ENCODE measurements at regions not wholly inside any gene's neighbourhood (a gene's known extent, or its start where the extent isn't known, plus 50 kb on each side); places are given as distances from the start of the nearest gene placed in this dataset.
"Not testable (repeated sequence)": the region's sequence is repeated elsewhere in the genome, so short reads cannot be mapped to it uniquely, and the experiment has no call there.

DNA sequence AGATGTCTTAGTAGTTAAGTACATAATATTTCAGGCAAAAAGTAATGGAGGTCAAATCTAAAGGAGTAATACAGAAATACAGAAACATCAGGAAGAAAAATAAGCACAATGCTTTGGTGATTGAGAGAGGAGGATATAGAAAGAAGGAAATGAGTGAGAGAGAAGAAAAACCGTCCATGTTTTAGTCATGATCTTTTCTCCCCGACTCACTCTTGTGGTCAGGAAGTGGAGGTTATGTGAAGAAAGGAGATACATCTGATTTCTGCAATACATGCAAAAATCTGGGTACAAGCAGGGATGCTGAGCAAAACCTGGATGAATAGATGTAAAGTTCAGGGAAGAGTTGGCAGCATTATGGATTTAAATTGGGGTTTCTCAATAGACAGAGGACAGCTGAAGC is 1122.5 kb downstream of the SORCS3 start:
- DNase-seq, result no peak

- peak; percentile 10 for DNase-seq
These were observed 1120.6 kb downstream of the SORCS3 start for GRCh38 chr10:105761576-105762260.

- no peak for DNase-seq
These were observed 1118.6 kb downstream of the SORCS3 start for GRCh38 chr10:105759669-105760068.

- no peak for DNase-seq
These were observed 1117.3 kb downstream of the SORCS3 start for GRCh38 chr10:105758209-105758998.

GRCh38 chr10:105757302-105757701 is 1116.2 kb downstream of the SORCS3 start:
- no peak for DNase-seq

DNA sequence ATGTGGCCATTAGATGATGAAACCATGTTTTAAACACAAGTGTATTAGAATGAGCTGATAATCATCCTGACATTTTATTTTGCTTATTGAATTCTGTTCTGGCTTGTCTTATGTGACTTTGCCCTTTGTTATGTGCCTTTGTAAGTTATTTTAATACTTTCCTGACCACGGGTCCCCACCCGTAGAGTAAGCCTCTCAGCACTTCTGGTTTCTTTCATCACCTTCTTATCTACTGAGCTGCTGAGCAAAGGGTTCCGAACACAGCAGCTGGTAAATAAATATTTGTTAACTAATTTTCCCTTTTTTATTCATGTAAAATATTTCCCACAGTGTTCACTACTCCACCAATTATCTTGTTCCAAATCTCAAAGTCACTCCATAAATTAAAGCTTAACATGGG is 1115.3 kb downstream of the SORCS3 start:
- DNase-seq, result no peak

DNA sequence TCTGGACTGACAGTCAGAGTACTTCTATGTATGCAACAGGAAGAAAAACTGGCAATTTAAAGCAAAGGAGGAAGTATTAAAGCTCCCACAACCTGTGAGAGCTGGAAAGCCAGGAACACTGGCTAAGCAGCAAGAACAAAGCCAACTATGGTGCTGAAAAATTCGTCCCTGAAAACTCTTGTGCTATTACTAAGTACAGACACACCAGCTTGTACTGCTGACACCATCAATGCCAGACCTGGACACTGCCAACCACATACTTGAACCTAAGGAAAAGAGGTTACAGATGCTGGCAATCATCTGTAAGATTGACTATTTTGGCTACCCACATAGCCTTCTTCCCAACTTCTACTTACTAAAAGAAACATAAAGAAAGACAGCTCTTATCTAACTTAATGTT is 1110.6 kb downstream of the SORCS3 start:
- no peak for DNase-seq

DNA sequence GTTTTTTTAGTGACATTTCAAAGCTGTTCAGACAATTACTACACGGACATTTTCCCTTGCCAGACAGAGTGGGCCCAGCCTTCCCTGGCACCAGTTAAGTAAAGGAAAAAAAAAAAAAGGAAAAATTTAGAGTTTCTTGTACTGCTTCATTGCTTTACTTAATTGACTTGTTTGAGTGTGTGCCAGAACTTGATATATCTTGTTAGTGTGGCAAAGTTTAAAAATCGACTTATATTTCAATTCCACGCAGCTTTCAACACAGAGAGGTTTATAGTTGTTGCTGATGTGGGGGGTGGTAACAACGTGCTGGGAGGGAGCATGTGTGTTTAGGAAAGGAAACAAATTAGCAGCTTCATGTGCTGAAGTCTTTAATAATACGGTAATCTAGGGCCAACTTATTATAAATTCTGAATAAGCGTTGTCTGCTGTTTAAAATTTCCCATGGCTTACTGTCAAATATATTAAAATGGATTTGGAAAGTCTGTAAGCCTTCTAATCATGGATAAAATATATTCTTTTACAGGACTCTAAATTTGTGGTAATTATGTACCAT is 1104.6 kb downstream of the SORCS3 start:
- no peak for DNase-seq

DNA sequence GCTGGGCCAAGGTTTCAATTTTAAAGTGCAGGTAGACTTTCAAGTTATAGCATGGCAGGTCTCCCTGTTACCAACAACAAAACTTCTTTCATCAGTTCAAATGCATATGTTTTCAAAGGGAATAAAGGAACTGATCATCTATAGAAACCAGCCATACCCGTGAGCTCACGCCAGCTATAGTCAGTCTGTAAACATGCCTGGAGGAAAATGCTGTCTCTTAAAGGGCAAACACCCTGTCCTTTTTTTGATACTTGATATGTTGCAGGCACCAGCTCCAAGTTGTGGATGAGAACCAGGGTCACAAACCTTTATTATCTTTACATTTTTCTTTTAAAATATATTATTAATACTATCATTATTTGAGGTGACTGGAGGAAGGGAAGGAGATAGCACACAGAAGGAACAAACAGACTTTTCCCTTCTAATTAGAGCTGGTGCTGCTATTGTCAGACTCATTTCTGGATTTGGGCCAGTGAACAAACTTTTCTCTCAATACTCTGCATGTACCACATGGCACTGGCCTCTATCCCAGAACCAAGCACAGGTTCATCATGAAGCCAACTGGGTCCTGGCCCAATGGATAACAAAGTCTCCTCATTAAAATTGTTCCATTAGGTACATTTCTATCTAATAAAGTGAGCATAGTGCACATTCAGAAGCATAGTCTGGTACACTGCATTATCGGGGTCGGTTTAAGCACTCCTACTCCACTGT is 1102.4 kb downstream of the SORCS3 start:
- DNase-seq, result no peak

- no peak for DNase-seq
These were observed 1101.8 kb downstream of the SORCS3 start for GRCh38 chr10:105742923-105743322.

DNA sequence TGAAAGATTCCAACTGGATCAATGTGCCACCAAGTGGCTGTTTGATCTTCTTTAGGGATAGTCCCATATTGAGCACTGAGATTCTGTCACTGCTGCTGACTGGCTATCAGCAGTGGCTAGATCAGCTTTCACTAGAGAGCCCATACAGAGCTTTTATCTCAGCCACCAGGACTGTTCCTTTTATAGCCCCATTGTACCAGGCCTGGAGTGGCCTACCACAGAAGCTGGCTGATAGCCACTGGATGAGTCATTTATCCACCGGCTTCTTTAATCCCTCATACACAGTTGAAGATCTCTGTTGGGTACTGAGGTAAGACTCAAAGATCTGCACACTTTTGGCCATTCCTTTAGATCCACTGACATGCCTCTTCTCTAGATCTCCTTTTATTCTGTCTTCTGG is 1101.1 kb downstream of the SORCS3 start:
- peak; percentile 3 for DNase-seq

DNA sequence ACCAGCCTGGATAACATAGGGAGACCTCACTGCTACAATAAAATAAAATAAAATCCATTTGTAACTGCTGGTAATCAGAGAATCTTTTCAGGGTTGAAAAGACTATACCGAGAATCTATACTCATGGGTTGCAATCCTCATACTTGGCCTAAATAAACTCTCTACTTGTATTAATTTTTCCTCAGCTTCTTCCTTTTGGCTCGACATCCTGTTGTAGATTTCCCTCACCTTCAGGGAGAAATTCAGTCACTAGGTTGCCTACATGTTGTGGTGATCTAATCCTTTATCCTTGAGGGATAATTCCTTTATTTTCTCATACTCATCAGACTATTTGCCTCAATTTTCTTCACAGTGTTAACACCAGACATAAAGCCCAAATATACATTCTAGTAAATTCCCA is 1093.4 kb downstream of the SORCS3 start:
- DNase-seq, result no peak

- DNase-seq, result no peak
These were observed 1092.8 kb downstream of the SORCS3 start for GRCh38 chr10:105733924-105734323.

- DNase-seq, result no peak
These were observed 1088.3 kb downstream of the SORCS3 start for GRCh38 chr10:105729428-105729827.

DNA sequence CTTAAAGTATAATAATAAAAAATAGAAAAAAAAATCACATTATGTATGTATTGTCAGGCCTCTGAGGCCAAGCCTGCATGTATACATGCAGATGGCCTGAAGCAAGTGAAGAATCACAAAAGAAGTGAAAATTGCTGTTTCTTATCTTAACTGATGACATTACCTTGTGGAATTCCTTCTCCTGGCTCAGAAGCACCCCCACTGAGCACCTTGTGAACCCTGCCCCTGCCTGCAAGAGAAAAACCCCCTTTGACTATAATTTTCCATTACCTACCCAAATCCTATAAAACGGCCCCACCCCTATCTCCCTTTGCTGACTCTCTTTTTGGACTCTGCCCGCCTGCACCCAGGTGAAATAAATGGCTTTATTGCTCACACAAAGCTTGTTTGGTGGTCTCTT is 1086.5 kb downstream of the SORCS3 start:
- DNase-seq, result not testable (repeated sequence)

DNA sequence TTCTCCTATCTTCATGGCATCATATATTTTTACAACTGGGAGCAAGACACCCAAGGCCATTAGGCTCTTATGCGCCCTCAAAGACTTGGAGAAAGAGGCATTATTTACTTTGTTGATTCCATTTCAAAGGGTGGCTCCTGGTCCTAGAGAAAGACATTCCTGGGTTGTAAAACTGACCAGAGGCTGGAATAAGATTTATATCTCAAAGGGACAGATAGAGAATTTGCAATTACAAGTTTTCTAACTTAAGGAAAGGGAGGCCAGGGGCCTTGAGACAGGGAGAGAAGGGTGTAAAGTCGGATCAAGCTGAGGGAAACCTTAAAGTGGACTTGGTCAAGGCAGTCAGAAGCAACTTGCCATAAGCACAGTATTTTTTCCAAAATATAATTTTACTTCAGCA is 1086.0 kb downstream of the SORCS3 start:
- no peak for DNase-seq

DNA sequence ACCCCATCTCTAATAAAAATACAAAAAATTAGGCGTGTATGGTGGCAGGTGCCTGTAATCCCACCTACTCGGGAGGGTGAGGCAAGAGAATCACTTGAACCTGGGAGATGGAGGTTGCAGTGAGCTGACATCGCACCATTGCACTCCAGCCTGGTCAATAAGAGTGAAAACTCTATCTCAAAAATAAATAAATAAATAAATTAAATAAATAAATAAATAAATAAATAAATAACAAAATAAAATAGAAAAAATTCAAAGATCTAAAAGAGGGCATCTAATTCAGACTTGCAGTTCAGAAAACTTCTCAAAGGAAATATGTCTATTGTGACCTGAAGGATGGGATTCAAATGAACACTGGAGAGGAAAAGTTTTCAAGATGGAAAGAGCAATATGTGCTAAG is 1085.1 kb downstream of the SORCS3 start:
- DNase-seq, result no peak

GRCh38 chr10:105725007-105725406 is 1083.9 kb downstream of the SORCS3 start:
- DNase-seq, result no peak

GRCh38 chr10:105718207-105718995 is 1077.3 kb downstream of the SORCS3 start:
- peak; percentile 23 for DNase-seq

DNA sequence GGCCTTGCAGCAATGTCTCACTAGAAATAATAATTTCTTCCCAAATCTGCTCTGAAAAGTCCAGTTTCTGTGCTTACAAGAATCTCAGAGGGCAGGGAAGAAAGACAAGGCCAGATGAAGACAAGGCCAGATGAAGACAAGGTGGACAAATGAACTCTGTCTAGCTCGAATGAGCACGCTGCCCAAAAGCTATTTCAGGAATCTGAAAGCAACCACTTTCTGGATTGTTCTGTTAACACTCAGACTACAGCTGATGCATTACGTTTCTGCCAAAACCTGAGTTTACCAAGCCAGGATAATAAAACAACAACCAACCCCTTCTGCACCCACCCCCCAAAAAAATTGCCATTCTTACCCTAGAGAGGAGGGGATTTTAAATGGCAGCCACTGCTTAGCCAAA is 1073.6 kb downstream of the SORCS3 start:
- DNase-seq, result no peak

GRCh38 chr10:105707603-105708002 is 1066.5 kb downstream of the SORCS3 start:
- no peak for DNase-seq

DNA sequence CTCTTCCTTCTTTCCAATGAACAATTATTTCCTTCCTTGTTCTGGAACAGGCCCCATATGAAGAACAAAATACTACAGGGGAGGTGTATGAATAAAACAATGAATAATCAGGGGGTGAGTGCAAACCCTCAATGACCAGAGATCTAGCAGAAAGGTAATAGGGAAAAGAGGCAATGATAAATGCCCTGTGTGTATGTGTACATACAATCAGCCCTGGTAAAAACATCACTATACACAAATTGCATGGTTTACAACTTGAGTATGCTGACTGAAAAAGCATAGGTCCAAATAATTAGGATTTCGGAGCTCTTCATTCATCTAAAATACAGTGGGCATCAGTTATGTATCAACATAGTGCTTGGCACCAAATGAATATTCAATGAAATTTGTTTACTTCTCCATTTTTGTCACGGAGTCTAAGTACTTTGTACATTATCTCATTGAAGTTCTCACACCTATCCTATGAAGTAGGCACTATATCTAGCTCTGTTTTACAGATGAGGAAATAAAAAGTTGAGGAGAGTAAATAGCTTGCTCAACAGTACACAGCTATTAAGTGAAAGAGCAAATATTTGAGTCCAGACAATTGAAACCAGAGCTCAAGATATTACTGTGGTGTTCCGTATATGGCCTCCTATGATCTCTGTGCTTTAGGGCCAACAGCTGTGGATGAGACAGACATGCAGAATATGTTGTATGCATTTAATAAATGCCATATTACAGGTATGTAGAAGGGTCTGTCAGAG is 1065.4 kb downstream of the SORCS3 start:
- no peak for DNase-seq

All from RPMI8226 (cell line).